Activated CD4-positive, CD25-positive, alpha-beta regulatory T cell treated with anti-CD3 and anti-CD28 coated beads, Interleukin-2, amount 50 U/mL, for 72 hours (primary cell): ENCODE measurements at regions not wholly inside any gene's neighbourhood (a gene's known extent, or its start where the extent isn't known, plus 50 kb on each side); places are given as distances from the start of the nearest gene placed in this dataset.
"Not testable (repeated sequence)": the region's sequence is repeated elsewhere in the genome, so short reads cannot be mapped to it uniquely, and the experiment has no call there.

Source experiments
- DNase-seq: peaks from one replicate; pipeline ENCODE4 v3.0.0; 2021

- no peak for DNase-seq
Observed at GRCh38 chr9:135392511-135392910, 87.1 kb upstream of the PPP1R26 start.

- DNase-seq, result no peak
Observed at GRCh38 chr9:135394131-135394530, 85.5 kb upstream of the PPP1R26 start.

DNA sequence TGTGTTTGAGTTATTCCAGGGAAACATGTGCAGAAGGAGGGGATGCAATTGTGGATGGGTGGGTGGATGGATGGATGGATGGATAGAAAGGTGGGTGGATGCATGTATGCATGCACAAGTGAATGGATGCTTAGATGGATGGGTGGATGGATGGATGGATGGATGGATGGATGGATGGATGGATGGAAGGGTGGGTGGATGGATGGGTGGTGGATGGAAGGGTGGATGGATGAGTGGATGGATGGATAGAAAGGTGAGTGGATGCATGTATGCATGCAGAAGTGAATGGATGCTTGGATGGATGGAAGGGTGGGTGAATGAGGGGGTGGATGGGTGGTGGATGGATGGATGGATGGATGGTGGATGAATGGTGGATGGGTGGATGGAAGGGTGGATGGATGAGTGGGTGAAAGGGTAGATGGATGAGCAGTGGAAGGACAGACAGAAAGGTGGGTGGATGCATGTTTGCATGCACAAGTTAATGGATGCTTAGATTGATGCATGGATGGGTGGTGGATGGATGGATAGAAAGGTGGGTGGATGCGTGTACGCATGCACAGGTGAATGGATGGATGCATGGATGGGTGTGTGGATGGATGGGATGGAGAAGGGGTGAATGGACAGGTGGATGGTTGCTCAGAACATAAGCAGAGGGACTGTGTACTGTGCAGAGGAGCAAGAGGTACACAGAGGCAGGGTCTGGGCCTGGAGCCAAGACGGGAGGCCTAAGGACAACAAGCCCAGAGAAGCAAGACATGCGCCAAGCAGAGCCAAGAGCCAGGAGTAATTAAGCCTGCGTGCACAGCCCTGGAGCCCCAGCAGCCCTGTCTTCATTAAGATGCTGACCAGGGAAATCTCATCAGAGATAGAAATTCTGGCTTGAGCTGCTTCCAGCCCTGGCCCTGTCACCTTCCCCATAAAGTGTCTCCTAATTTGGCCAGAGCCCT is 84.6 kb upstream of the PPP1R26 start:
- no peak for DNase-seq

- no peak for DNase-seq
Observed at GRCh38 chr9:135397142-135397541, 82.4 kb upstream of the PPP1R26 start.

DNA sequence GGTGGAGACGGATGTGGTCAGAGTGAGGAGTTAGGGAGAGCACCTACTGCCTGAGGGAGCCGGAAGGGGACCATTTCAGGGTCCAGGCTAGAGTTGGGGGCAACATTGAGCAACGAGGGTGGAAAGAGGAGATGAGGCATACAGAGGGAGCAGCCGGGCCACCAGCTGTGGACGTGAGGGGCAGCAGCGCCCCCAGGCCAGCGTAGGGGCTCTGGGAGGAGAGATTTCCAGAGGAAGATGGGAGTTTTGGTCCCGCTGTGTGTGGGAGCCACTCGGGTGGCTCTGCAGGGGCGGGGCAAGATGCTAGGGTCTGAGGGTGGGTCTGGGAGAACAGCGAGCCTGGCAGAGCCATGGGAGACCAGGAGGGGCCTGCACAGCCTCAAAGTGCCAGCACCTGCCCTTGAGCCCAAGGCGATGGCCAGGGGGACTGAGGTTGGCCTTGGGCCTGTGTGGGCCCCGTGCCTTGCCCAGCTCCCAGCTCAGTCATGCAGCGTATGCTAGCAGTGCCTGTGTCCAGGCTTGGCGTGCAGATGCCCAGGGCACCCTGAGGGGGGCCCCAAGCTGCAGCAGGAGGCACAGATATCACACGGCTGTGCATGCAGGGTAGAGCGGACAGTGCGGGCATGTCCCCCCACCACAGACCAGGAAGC is 80.5 kb upstream of the PPP1R26 start:
- DNase-seq, result no peak

DNA sequence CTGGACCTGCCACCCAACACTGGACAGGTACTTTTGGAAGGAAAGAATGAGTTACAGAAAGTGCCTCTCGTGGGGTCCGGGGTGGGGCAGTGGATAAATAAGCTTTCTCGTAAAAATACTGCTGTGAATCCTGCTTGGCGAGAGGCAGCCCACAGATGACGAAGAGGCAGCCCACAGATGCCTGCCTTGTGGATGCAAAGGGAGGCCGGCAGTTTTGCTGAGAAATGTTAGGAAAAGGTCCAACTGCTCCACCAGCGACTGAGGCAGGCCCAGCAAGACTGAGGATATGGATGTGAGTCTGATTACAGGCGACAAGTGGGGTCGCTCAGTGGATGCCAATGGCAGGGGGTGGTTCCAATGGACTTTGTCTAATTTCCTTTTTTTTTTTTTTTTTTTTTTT is 79.1 kb upstream of the PPP1R26 start:
- DNase-seq, result no peak

DNA sequence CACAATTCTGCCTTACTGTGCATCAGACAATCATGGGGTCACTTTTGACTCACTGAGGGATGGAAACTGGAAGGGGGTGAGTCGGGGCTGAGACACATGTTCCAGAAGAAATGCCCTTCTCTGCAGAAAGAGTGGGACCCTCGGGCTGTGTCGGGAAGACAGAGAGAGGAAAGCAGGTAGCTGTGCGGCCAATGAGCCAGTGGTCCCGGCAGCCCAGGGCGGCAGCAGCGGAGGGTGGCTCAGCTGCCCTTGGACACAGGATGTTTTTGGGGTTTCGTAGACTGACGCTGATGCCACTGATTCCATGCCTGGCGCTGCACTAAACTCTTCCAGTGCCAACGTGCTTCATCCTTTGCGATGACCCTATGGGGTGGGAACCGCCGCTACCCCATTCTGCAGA is 78.4 kb upstream of the PPP1R26 start:
- DNase-seq, result no peak

DNA sequence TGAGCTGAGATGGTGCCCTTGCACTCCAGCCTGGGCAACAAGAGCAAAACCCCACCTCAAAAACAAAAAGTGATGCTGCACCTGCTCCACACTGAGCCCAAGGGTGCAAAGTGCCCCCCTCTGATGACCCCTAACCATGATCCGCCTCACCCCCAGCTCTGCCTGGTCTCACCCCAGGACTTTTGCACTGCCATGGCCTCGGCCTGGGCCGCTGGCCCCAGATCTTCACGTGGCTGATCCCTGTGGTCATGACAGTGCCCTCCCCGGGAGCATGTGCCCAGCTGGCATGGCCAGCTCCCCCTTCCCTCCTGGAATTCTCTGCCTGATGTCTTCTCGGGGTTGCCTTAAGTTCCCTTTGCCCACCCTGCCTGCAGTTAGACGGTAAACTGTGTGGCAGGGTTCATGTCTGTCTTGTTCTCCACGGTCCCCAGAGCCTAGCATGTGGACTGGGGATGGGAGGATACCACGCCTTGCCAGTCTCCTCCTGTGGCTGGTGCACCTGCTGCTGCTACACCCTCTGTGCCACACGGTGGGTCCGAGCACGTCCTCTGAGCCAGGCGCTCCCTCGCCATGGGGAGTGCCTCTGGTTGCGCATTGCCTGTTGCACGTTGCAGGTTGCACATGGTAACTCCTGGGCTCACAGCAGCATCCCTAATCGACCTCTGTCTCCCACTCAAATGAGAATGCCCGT is 77.4 kb upstream of the PPP1R26 start:
- no peak for DNase-seq

DNA sequence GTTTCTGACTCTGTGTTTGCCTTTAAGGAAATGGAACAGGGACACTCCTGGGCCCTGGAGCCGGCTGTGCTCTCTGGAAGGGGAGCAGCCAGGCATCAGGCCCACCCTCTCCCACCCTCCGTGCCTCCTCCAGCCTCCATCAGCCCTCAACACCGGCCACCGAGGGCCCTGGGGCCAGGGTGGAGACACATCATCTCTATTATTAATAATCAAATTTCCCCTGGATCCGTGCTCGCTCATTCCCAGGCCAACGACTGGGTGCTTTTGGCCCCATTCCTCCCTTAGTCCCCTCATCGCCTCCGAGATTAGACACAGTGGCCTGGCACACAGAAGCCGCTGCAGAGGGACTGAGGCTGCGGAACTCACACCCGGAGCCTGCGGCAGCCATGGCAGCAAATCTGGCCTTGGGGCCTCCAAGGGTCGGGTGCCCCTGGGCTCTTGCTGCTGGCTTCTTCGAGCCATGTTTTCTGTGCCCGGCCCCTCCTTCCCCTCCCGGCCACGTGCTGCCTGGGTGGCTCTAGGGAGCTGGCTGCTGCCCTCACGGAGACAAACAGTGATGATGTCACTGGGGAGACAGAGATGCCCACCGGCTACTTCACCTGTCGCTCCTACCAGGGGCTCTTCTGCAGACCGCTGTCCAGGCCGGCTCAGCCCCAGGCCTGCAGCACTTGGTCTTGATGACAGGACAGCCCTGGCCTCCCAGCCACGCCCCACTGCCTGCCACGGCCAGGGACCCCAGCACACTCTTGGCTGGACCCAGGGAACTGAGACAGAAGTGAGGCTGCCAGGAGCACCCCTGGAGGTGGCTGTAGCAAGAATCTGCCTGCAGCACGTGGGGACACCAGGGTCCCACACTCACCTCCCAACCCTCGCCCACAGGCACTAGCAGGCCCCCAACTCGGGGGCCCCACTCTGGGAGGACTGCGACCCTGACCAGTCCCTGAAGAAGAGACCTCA is 76.6 kb upstream of the PPP1R26 start:
- no peak for DNase-seq

DNA sequence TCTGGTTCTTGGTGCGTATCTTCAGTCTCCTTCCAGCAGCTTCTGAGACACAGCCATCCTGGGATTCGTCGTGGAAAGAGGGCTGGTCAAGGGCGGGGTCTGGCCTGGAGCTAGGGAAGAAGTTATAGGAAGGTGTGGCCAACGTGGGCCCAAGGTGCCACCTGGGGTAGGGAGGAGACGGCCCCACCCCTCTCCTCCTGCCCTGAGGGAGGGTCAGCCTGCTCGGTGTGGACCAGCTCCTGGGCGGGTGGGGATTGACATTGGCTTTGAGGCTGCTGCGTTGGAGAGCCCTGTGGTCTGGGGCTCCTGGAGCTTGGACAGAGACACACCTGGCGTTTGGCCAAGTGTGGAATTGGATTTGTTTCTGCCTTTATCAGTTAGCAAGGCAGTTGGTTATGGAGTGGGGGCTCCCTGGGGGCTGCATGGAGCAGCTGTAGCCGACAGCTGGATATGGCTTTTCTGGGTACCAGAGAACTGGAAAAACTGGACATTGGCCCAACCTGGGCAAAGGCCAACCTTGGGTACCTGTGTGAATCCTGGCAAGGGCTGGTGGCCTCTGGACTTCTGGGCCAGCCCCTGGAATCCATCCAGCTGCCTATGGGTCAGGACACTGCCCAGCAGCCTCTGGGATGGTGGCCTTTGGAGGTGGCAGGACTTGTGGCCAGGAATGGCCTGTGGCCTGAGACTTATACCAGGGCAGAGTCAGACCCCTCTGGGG is 75.7 kb upstream of the PPP1R26 start:
- DNase-seq, result no peak

GRCh38 chr9:135404451-135405144 is 75.0 kb upstream of the PPP1R26 start:
- DNase-seq, result no peak

GRCh38 chr9:135405145-135405464 is 74.5 kb upstream of the PPP1R26 start:
- DNase-seq, result not testable (repeated sequence)

DNA sequence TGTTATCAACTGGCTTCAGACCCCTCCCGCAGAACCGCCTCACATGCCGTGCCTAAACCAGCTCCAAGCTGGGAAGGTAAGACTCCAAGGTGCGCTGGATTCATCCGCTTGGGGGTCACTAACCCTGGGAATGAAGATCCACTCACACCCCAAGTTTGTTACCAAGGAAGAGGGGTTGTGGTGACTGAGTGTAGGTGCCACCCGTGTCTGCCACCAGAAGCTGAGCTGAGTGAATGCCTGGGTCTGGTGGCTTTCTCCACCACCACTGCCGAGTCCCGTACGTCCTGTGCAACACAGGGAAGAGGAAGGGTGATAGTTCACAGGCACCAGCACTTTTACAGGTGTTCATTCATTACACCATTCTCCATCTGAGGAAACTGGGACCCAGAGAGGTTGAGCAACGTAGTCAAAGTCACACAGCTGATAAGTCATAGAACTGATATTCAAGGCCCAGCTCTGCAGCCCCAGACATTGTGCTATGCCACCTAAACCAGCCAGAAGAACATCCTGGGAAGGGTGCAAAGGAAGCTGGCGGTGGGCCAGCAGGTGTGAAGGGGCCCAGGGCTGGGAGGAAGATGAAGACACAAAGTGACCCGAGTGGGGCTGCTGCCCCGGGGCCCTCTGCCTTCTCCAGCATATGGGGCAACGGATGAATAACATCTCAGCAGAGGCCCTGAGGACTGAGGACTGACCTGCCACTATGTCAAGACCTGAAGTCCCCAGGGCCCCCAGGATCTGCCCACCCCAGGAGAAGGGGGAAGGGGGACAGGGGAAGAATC is 70.9 kb upstream of the PPP1R26 start:
- DNase-seq, result no peak

DNA sequence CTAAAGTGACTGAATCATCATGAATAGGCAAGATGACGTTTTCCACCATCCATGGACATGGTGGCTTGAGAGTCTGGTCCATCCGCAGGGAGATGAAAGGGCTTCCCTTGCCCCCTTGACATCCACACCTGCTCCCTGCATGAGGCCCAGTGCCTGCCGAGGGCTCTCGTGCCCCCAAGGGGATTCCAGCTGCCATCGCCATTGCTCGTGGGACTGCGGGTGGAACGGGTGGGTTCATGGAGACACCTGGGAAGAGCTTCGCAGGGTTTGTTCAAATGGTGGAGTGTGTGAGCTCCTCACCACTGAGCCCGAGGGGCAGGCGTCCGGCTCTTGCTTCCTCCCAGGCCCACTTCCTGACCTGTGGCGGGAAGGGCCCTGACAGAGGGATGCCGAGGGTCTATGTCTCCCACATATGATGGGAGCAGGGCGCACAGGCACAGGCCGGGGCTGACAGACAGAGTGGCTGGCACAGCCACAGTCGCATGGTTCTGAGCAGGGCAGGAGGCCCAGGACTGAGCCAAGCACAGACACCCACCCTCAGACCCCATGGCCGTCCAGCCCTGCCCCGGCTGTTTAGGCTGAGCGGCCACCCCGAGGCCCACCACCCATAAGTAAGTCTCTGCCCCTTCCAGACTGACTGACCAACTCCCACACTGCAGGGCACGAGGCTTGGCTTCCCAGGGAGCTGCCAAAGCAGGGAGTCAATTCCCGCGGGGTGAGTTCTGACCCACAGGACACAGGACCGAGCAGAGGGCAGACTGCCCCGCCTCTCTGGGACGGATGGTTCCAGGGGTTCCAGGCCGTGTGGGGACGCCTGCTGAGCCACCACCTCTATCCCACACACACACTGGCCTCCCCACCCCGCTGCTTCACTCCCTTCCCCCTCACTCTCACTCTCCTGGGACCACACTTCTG is 70.0 kb upstream of the PPP1R26 start:
- DNase-seq, result no peak

DNA sequence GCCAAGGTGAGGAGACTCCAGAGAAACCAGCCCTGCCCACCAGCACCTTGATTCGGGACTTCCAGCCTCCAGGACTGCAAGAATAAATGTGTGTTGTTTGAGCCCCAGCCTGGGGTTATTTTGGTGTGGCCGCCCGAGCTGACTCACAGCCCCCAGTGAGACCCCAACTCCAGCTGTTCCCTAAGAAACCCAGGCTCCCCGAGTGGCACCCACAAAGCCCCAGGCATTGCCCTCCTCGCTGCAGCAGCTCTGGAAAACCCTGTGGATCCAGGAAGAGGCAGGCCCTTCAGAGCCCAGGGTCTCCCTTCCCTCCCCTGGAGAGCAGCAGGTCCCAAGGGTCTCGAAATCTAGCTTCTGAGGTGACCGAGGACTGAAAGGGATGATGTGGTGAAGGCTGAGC is 69.2 kb upstream of the PPP1R26 start:
- DNase-seq, result no peak

GRCh38 chr9:135410831-135411473 is 68.6 kb upstream of the PPP1R26 start:
- DNase-seq, result peak; percentile 22

DNA sequence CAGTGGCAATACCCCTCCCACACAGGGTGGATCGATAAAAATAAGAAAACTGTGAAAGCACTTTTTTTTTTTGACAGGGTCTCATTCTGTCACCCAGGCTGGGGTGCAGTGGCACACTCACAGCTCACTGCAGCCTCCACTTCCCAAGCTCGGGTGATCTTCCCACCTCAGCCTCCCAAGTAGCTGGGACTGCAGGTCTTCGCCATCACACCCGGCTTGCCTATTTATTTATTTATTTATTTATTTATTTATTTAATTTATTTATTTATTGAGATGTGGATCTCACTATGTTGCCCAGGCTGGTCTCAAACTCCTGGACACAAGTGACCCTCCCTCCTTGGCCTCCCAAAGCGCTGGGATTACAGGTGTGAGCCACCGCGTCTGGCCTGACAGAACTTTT is 68.0 kb upstream of the PPP1R26 start:
- DNase-seq, result not testable (repeated sequence)

DNA sequence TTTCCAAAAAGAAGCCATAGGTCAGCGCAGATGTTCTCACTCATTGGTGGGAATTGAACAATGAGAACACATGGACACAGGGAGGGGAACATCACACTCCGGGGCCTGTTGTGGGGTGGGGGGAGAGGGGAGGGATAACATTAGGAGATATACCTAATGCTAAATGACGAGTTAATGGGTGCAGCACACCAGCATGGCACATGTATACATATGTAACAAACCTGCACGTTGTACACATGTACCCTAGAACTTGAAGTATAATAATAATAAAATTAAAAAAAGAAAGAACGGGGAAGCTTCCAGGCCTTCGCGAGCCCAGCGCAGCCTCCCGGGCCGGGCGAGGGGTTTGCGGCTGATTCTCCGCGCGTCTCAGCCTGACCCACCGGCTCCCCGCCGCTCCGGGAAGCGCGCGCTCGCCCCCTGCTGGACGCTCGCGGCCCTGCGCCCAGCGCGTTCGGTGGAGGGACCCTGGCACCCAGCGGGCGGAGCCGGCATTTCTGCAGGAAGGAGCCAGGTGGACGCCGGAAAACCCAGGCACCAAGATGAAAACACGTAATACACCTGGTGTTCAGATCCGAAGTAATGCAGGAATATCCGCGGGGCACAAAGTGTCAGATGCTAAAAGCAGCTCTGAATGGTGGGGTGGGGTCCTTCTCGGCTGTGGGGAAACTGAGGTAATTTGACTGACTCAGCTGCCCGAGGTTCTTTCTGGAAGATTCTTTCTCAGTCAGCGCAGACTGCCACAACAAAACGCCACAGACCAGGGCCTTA is 67.1 kb upstream of the PPP1R26 start:
- DNase-seq, result peak; percentile 82
